ENCODE measurements at regions not wholly inside any gene's neighbourhood (a gene's known extent, or its start where the extent isn't known, plus 50 kb on each side); places are given as distances from the start of the nearest gene placed in this dataset.

- Histone ChIP-seq H3K9me3 (ENCODE audit: control insufficient read depth, insufficient read depth, low read depth, low read length) (no peaks in the 10 kb centered on the region), H3K4me1 (ENCODE audit: control insufficient read depth, insufficient read depth, low read length) (peaks cover 32% of the 10 kb centered on the region)
Measured at GRCh38 chrX:148441387-148441786, 59.0 kb upstream of the AFF2 start.

GRCh38 chrX:148443216-148443615 is 57.2 kb upstream of the AFF2 start:
- Histone ChIP-seq H3K4me3 (ENCODE audit: low read depth, low read length) (no peak overlapping the region), H3K9ac (ENCODE audit: low read length) (no peak overlapping the region), H3K27me3 (ENCODE audit: control insufficient read depth, insufficient read depth, low read length) (peaks cover 30% of the 10 kb centered on the region), H3K27ac (ENCODE audit: low read depth, low read length) (no peak overlapping the region), H3K4me1 (ENCODE audit: control insufficient read depth, insufficient read depth, low read length) (peaks cover 34% of the 10 kb centered on the region), H3K9me3 (ENCODE audit: control insufficient read depth, insufficient read depth, low read depth, low read length) (no peaks in the 10 kb centered on the region), H3K36me3 (ENCODE audit: control insufficient read depth, insufficient read depth, low read length) (no peaks in the 10 kb centered on the region)

More at GRCh38 chrX:148441387-148441786, 59.0 kb upstream of the AFF2 start:
- peak overlapping the region; percentile 69 for H3K9ac ChIP-seq (ENCODE audit: low read length)
- H3K36me3 ChIP-seq (ENCODE audit: control insufficient read depth, insufficient read depth, low read length): no peaks in the 10 kb centered on the region
- peaks cover 30% of the 10 kb centered on the region for H3K27me3 ChIP-seq (ENCODE audit: control insufficient read depth, insufficient read depth, low read length)
- peak overlapping the region; percentile 30 for H3K4me3 ChIP-seq (ENCODE audit: low read depth, low read length)
- H3K27ac ChIP-seq (ENCODE audit: low read depth, low read length): peak overlapping the region; percentile 62; the same call in 1 of the 2 replicates

DNA sequence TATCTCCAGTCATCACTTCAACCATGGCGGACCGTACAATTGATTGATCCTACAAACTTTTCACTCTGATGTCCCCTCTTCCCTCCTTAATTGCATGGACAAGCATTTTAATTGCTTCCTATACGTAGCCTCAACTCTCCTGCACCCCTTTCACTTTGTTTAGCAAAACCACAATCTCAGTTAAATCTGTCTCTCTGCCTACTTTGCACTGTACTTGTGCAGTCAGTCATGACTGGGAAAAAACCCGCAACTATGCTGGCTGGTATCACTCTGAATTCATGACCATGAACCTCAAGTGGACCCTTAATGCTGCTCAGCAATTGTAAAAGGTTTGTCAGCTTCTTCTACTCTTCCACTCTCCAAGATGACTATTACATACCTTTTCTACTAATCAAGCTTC is 51.7 kb upstream of the AFF2 start:
- no peaks in the 10 kb centered on the region for H3K36me3 ChIP-seq (ENCODE audit: control insufficient read depth, insufficient read depth, low read length)
- no peak overlapping the region for H3K27ac ChIP-seq (ENCODE audit: low read depth, low read length)
- peaks cover 4% of the 10 kb centered on the region; the same call in 1 of the 2 replicates for H3K4me1 ChIP-seq (ENCODE audit: control insufficient read depth, insufficient read depth, low read length)
- no peak overlapping the region for H3K9ac ChIP-seq (ENCODE audit: low read length)
- H3K27me3 ChIP-seq (ENCODE audit: control insufficient read depth, insufficient read depth, low read length): no peaks in the 10 kb centered on the region; the same call in 1 of the 2 replicates
- H3K9me3 ChIP-seq (ENCODE audit: control insufficient read depth, insufficient read depth, low read depth, low read length): no peaks in the 10 kb centered on the region
- no peak overlapping the region for H3K4me3 ChIP-seq (ENCODE audit: low read depth, low read length)

Data from HUES6 (cell line).